IMR-90 (cell line): ENCODE measurements at regions not wholly inside any gene's neighbourhood (a gene's known extent, or its start where the extent isn't known, plus 50 kb on each side); places are given as distances from the start of the nearest gene placed in this dataset.

Source experiments
- ATAC-seq: fragments of 200-7000 bp; cut with Tn5 transposase; 2 replicates; pipeline ENCODE4 v1.9.1; 2020; ENCODE audit warnings: low read depth, mild to moderate bottlenecking, moderate library complexity
- BruUV-seq: library from RNA; stranded (reverse); fragments of 400-500 nt; replicated peaks from 2 replicates; lab custom pipeline; 2021; lab: Mats Ljungman, UMichigan
- CTCF ChIA-PET: fragments of 300-600 bp; formaldehyde crosslinking; extraction: SDS; loops from one replicate; lab custom pipeline; 2021; ENCODE audit warnings: antibody characterized with exemption; lab: Yijun Ruan, JAX
- POLR2A ChIA-PET: fragments of 300-600 bp; sonication (Branson Sonifier 250); formaldehyde crosslinking; loops from one replicate; lab custom pipeline; 2022; ENCODE audit warnings: antibody characterized with exemption; ENCODE audit not compliant: unreplicated experiment; lab: Charles Lee
- DNase-seq: peaks from one replicate; pipeline ENCODE4 v3.0.0; 2013
- H2AFZ ChIP-seq: replicated peaks from 2 replicates; pipeline ENCODE3; 2013; ENCODE audit warnings: low read length, mild to moderate bottlenecking; ENCODE audit not compliant: poor library complexity
- H2AK5ac ChIP-seq: 2 replicates; pipeline ENCODE4 v1.6.1; 2013; ENCODE audit warnings: low read depth, low read length, inconsistent platforms
- H2AK9ac ChIP-seq: replicated peaks from 2 replicates; pipeline ENCODE3; 2013; ENCODE audit warnings: mild to moderate bottlenecking, low read depth, low read length, moderate library complexity; ENCODE audit not compliant: poor library complexity
- H2BK120ac ChIP-seq: 2 replicates; pipeline ENCODE4 v1.6.1; 2013; ENCODE audit warnings: low read depth, low read length, inconsistent platforms
- H2BK15ac ChIP-seq: 3 replicates; pipeline ENCODE4 v1.6.1; 2013; ENCODE audit warnings: low read depth, low read length, inconsistent platforms
- H2BK20ac ChIP-seq: 2 replicates; pipeline ENCODE4 v1.6.1; 2013; ENCODE audit warnings: low read depth, mild to moderate bottlenecking, inconsistent platforms, low read length, moderate library complexity
- H2BK5ac ChIP-seq: 2 replicates; pipeline ENCODE4 v1.6.1; 2013; ENCODE audit warnings: mild to moderate bottlenecking, low read depth, low read length, inconsistent platforms; ENCODE audit not compliant: poor library complexity, severe bottlenecking
- H3K14ac ChIP-seq: replicated peaks from 2 replicates; pipeline ENCODE4 v1.6.1; 2013; ENCODE audit warnings: low read depth, low read length, inconsistent platforms
- H3K18ac ChIP-seq: 2 replicates; pipeline ENCODE4 v1.6.1; 2013; ENCODE audit warnings: low read depth, low read length, control low read depth
- H3K23ac ChIP-seq: 2 replicates; pipeline ENCODE4 v1.6.1; 2013; ENCODE audit warnings: low read depth, low read length, inconsistent platforms
- H3K27ac ChIP-seq: 2 replicates; pipeline ENCODE4 v1.5.1; 2013; ENCODE audit warnings: mild to moderate bottlenecking, control low read depth, low read length; ENCODE audit not compliant: insufficient read depth
- H3K27me3 ChIP-seq: 2 replicates; pipeline ENCODE4 v1.6.1; 2013; ENCODE audit warnings: low read length; ENCODE audit not compliant: control insufficient read depth, insufficient read depth
- H3K36me3 ChIP-seq: 2 replicates; pipeline ENCODE4 v1.6.1; 2013; ENCODE audit warnings: low read length, mixed read lengths; ENCODE audit not compliant: control insufficient read depth, insufficient read depth
- H3K4ac ChIP-seq: 2 replicates; pipeline ENCODE4 v1.6.1; 2013; ENCODE audit warnings: low read depth, low read length, inconsistent platforms
- H3K4me1 ChIP-seq: 2 replicates; pipeline ENCODE4 v1.6.1; 2013; ENCODE audit warnings: low read length, mixed read lengths; ENCODE audit not compliant: control insufficient read depth, insufficient read depth
- H3K4me2 ChIP-seq: 2 replicates; pipeline ENCODE4 v1.6.1; 2013; ENCODE audit warnings: low read depth, mild to moderate bottlenecking, control low read depth, low read length, moderate library complexity
- H3K4me3 ChIP-seq: 2 replicates; pipeline ENCODE4 v1.5.1; 2013; ENCODE audit warnings: low read depth, mild to moderate bottlenecking, control low read depth, low read length, moderate library complexity; ENCODE audit not compliant: insufficient read depth
- H3K56ac ChIP-seq: 2 replicates; pipeline ENCODE4 v1.6.1; 2013; ENCODE audit warnings: low read length, inconsistent platforms; ENCODE audit not compliant: insufficient read depth; ENCODE audit errors: extremely low read depth
- H3K79me1 ChIP-seq, 2 experiments: 2 replicates each; pipeline ENCODE4 v1.6.1; 2013; ENCODE audit warnings: low read length in 2 of 2, inconsistent platforms in 1 of 2, low read depth in 1 of 2
- H3K9ac ChIP-seq: 2 replicates; pipeline ENCODE4 v1.6.1; 2013; ENCODE audit warnings: low read depth, low read length, control low read depth
- H3K9me1 ChIP-seq: 2 replicates; pipeline ENCODE4 v1.6.1; 2013; ENCODE audit warnings: low read length, inconsistent platforms; ENCODE audit not compliant: insufficient read depth
- H3K9me3 ChIP-seq: 2 replicates; pipeline ENCODE4 v1.6.1; 2013; ENCODE audit warnings: low read length; ENCODE audit not compliant: control insufficient read depth, insufficient read depth
- H4K20me1 ChIP-seq: 2 replicates; pipeline ENCODE4 v1.6.1; 2013; ENCODE audit warnings: low read length, inconsistent platforms; ENCODE audit not compliant: insufficient read depth
- H4K5ac ChIP-seq: 2 replicates; pipeline ENCODE4 v1.6.1; 2013; ENCODE audit warnings: mild to moderate bottlenecking, low read depth, low read length, control low read depth
- H4K8ac ChIP-seq, 2 experiments: 2 replicates each; pipeline ENCODE4 v1.6.1; 2013; ENCODE audit warnings: low read depth in 2 of 2, low read length in 2 of 2, control low read depth in 1 of 2, inconsistent platforms in 1 of 2
- H4K91ac ChIP-seq: 2 replicates; pipeline ENCODE4 v1.6.1; 2013; ENCODE audit warnings: low read depth, low read length, inconsistent platforms; ENCODE audit not compliant: insufficient read depth
- CEBPB ChIP-seq: IDR thresholded peaks from 2 replicates; pipeline ENCODE4 v1.6.1; 2012; ENCODE audit warnings: low read depth, low read length, improper control_type of control experiment
- WGBS, 2 experiments: methylation state at CpG; one replicate each; pipeline versions ENCODE4 v1.1.5 to v1.1.7; 2013; ENCODE audit warnings: missing lambda C conversion rate in 2 of 2; ENCODE audit not compliant: insufficient read length in 1 of 2; ENCODE audit errors: extremely low coverage in 2 of 2; 5-methylcytosine and 5-hydroxymethylcytosine counted together
- dilution Hi-C: fragments of 300-500 bp; cut with HindIII; formaldehyde crosslinking; loops from one replicate; pipeline ENCODE4 v1.14.3; 2018; ENCODE audit warnings: low sequenced_read_pairs; ENCODE audit not compliant: unreplicated experiment
- in situ Hi-C: fragments of 300-500 bp; cut with MboI; formaldehyde crosslinking; loops from 3 replicates; pipeline ENCODE4 v1.14.3; 2019; ENCODE audit warnings: low sequenced_read_pairs, inconsistent platforms, mixed read lengths
- intact Hi-C: fragments of 100-400 bp; cut with micrococcal nuclease; formaldehyde crosslinking; loops from 2 replicates; pipeline ENCODE4 v1.10.0; 2022
- TF ChIP-seq, protein P1 (sequence below): fragments of 150-350 bp; IDR thresholded peaks from 2 replicates; pipeline ENCODE4 v1.6.1; 2017; ENCODE audit warnings: mild to moderate bottlenecking, antibody characterized with exemption, low read length, low read depth

GRCh38 chr2:118530976-118531375 lies 316.5 kb downstream of the EN1 start:
- no peaks in the 10 kb centered on the region for H4K20me1 ChIP-seq
- no peak overlapping the region for H3K23ac ChIP-seq
- no peak for ATAC-seq
- no peak overlapping the region for H2BK20ac ChIP-seq
- H3K79me1 ChIP-seq: no peaks in the 10 kb centered on the region
- in situ Hi-C loops (no loop called here), dilution Hi-C loops (no loop called here), intact Hi-C loops (no loop called here)
- no peak overlapping the region for H4K8ac ChIP-seq
- no peak overlapping the region for H3K4ac ChIP-seq
- H3K9ac ChIP-seq: no peak overlapping the region
- DNase-seq: no peak
- H3K27ac ChIP-seq: no peak overlapping the region
- ChIA-PET POLR2A (no interaction called here), CTCF (no interaction called here)
- no peaks in the 10 kb centered on the region for H3K27me3 ChIP-seq
- H3K4me3 ChIP-seq: no peak overlapping the region
- H3K14ac ChIP-seq: no peak overlapping the region
- no peak overlapping the region for H2BK15ac ChIP-seq
- H4K5ac ChIP-seq: no peak overlapping the region
- H2AFZ ChIP-seq: no peak overlapping the region
- no peak overlapping the region for H3K56ac ChIP-seq
- no peak for TF ChIP-seq CEBPB
- TF ChIP-seq, protein P1, sequence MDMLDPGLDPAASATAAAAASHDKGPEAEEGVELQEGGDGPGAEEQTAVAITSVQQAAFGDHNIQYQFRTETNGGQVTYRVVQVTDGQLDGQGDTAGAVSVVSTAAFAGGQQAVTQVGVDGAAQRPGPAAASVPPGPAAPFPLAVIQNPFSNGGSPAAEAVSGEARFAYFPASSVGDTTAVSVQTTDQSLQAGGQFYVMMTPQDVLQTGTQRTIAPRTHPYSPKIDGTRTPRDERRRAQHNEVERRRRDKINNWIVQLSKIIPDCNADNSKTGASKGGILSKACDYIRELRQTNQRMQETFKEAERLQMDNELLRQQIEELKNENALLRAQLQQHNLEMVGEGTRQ: no peak
- H2AK5ac ChIP-seq: no peak overlapping the region
- H3K9me1 ChIP-seq: no peaks in the 10 kb centered on the region
- H3K4me1 ChIP-seq: no peaks in the 10 kb centered on the region
- no peaks in the 10 kb centered on the region for H3K9me3 ChIP-seq
- no peak overlapping the region for H4K91ac ChIP-seq
- H2BK120ac ChIP-seq: no peak overlapping the region
- WGBS, 2 experiments: no CpG with 5 or more reads among the region's 6 CpGs
- BruUV-seq: no TSS peak
- no peak overlapping the region for H2BK5ac ChIP-seq
- no peak overlapping the region for H3K4me2 ChIP-seq
- no peak overlapping the region for H2AK9ac ChIP-seq
- no peaks in the 10 kb centered on the region for H3K36me3 ChIP-seq
- no peak overlapping the region for H3K18ac ChIP-seq
